Gastroesophageal sphincter (tissue), 4 donors: ENCODE measurements at regions not wholly inside any gene's neighbourhood (a gene's known extent, or its start where the extent isn't known, plus 50 kb on each side); places are given as distances from the start of the nearest gene placed in this dataset.

ENCODE experiments used
- ATAC-seq: fragments of 150-250 bp; one replicate; pipeline ENCODE4 v1.9.1; 2016; ENCODE audit warnings: mild to moderate bottlenecking, moderate library complexity
- H3K27ac ChIP-seq, 4 donors: fragments of 200-600 bp; sonication (generic) in 3 of 4; 1 replicate in 3 of 4; 2 replicates in 1 of 4; pipeline ENCODE4 v1.5.1; 2016 to 2019
- H3K27me3 ChIP-seq: fragments of 200-600 bp; sonication (generic); one replicate; pipeline ENCODE4 v1.5.1; 2019
- H3K36me3 ChIP-seq, 2 donors: fragments of 200-600 bp; sonication (generic); one replicate each; pipeline ENCODE4 v1.5.1; 2019; ENCODE audit warnings: control low read depth in 1 of 2
- H3K4me1 ChIP-seq, 3 donors: fragments of 200-600 bp; sonication (generic); 1 replicate in 2 of 3; 2 replicates in 1 of 3; pipeline ENCODE4 v1.5.1; 2016 to 2019; ENCODE audit warnings: control low read depth in 2 of 3
- H3K4me3 ChIP-seq, 2 donors: fragments of 200-600 bp; sonication (generic); one replicate each; pipeline ENCODE4 v1.5.1; 2019; ENCODE audit warnings: mild to moderate bottlenecking in 1 of 2, moderate library complexity in 1 of 2
- H3K9me3 ChIP-seq, 3 donors: fragments of 200-600 bp; sonication (generic); one replicate each; pipeline ENCODE4 v1.5.1; 2017 to 2019; ENCODE audit warnings: control low read depth in 2 of 3
- EP300 ChIP-seq: sonication (generic); formaldehyde crosslinking; IDR thresholded peaks from one replicate; pipeline ENCODE4 v1.6.1; 2017; ENCODE audit warnings: antibody characterized with exemption, mild to moderate bottlenecking
- POLR2A ChIP-seq, 2 donors: fragments of 450-650 bp; IDR thresholded peaks; one replicate each; pipeline ENCODE4 v1.6.1; 2017; ENCODE audit warnings: antibody characterized with exemption in 2 of 2, mild to moderate bottlenecking in 2 of 2, moderate library complexity in 1 of 2
- POLR2AphosphoS5 ChIP-seq: sonication (generic); formaldehyde crosslinking; IDR thresholded peaks from one replicate; pipeline ENCODE4 v1.6.1; 2017; ENCODE audit warnings: antibody characterized with exemption
- WGBS, 2 donors: methylation state at CpG; one replicate each; pipeline ENCODE4 v1.1.5; 2018; ENCODE audit warnings: low coverage in 1 of 2; 5-methylcytosine and 5-hydroxymethylcytosine counted together
- TF ChIP-seq, protein P1 (sequence below), 4 experiments: fragments of 200-600 bp in 2 of 4; fragments of 450-650 bp in 2 of 4; sonication (generic) in 1 of 4; IDR thresholded peaks; one replicate each; pipeline ENCODE4 v1.5.1; 2017 to 2019; ENCODE audit warnings: antibody characterized with exemption in 4 of 4, mild to moderate bottlenecking in 2 of 4, moderate library complexity in 2 of 4

DNA sequence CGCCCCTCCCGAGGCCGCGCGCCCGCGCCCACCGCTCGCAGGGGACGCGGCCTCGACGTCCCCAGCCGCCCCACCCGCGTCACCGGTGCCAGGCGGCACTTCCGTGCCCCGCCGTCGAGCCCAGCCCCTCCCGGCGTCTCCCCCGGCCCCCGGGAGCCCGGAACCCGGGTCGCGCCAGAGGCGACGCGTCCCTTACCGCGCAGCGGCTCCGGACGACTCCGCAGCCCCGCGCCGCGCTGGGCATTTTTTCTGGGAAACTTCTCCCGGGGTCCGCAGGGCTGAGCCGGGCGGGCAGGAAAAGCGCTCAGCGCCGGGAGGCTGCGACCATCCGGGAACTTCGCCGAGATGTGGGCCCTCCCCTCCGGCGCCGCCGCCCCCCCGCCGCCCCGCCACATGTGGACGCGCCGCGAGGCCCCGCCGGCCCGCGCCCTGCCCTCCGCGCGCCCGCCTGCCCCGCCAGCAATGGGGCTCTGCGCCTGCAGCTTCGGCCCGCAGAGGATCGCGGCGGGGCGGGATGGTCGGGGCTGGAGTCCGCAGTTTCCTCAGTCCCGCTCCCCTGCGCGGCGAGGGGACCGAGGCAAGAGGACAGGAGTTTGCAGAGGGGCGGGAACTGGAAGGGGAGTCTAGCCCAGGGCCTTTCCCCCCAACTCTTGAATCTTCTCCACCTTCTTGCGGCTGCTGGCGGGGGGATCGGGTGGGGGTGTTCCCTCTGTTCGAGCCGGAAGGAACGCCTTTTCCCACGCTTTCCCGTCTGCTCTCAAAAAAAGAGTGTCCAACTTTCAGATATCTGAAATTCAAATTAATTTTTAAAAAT lies 81.5 kb downstream of the CHRNA1 start:
- H3K4me1 ChIP-seq, result peaks cover 0 to 47% (median 10%) of the 10 kb centered on the region in 3 donors
- ATAC-seq, result peak; percentile 94
- H3K9me3 ChIP-seq, result no peaks in the 10 kb centered on the region
- TF ChIP-seq, protein P1, sequence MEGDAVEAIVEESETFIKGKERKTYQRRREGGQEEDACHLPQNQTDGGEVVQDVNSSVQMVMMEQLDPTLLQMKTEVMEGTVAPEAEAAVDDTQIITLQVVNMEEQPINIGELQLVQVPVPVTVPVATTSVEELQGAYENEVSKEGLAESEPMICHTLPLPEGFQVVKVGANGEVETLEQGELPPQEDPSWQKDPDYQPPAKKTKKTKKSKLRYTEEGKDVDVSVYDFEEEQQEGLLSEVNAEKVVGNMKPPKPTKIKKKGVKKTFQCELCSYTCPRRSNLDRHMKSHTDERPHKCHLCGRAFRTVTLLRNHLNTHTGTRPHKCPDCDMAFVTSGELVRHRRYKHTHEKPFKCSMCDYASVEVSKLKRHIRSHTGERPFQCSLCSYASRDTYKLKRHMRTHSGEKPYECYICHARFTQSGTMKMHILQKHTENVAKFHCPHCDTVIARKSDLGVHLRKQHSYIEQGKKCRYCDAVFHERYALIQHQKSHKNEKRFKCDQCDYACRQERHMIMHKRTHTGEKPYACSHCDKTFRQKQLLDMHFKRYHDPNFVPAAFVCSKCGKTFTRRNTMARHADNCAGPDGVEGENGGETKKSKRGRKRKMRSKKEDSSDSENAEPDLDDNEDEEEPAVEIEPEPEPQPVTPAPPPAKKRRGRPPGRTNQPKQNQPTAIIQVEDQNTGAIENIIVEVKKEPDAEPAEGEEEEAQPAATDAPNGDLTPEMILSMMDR (IDR thresholded peaks at IDR 0.05), result peak in 1 of 4 experiments; percentile 3
- peak in 1 of 2 donors; percentile 27 for TF ChIP-seq POLR2A (IDR thresholded peaks at IDR 0.05)
- no peak for TF ChIP-seq EP300
- TF ChIP-seq POLR2AphosphoS5, result no peak
- no peaks in the 10 kb centered on the region for H3K27me3 ChIP-seq
- H3K27ac ChIP-seq, result peak overlapping the region; percentile 75 to 94 (median 90)
- H3K4me3 ChIP-seq, result peak overlapping the region; percentile 67 to 86
- 0 to 4% methylated on average over 2 to 8 of the region's 97 CpGs for WGBS, 2 donors
- H3K36me3 ChIP-seq, result peaks cover 0 to 8% of the 10 kb centered on the region in 2 donors

DNA sequence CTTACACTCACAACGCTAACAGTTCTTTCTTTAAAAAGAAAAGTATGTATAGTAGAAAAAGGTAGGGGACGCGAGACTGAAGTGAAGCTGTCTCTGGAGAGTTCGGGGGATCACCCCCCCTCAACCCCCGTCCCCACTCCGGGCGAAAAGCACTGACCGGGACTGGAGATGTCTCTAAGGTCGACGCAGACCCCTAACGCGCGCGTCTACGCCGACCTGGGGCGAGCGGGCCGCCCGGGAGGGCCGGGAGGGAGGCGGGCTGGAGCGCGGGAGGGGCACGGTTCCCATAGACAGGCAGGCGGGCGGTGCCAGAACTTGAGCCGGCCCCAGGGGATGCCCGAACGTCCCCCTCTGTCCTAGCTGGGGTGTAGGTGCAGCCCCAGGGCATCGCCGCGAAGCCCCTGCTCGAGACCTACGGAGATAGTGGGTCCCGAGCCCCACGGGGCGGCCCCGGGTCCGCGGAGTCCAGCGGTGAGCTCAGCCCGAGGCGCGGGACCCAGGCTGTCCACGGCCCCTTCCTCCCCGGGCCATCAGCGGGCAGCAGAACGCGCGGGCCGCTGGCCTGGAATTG lies 82.2 kb downstream of the CHRNA1 start:
- Histone ChIP-seq H3K4me3 (peak overlapping the region; percentile 67 to 86), H3K36me3 (peaks cover 0 to 8% of the 10 kb centered on the region in 2 donors), H3K9me3 (no peaks in the 10 kb centered on the region), H3K27ac (peak overlapping the region; percentile 75 to 94 (median 90)), H3K4me1 (peaks cover 0 to 53% (median 10%) of the 10 kb centered on the region in 3 donors), H3K27me3 (no peaks in the 10 kb centered on the region)
- 0% methylated on average over 4 to 8 of the region's 52 CpGs for WGBS, 2 donors
- TF ChIP-seq POLR2AphosphoS5 (no peak), EP300 (no peak), POLR2A (IDR thresholded peaks at IDR 0.05) (no peak)
- TF ChIP-seq, protein P1 (IDR thresholded peaks at IDR 0.05), result no peak
- peak; percentile 67 for ATAC-seq

GRCh38 chr2:174681099-174682006 lies 82.9 kb downstream of the CHRNA1 start:
- Histone ChIP-seq H3K9me3 (no peaks in the 10 kb centered on the region), H3K4me3 (peak overlapping the region; percentile 67 to 86), H3K27ac (peak overlapping the region; percentile 75 to 94 (median 90)), H3K4me1 (peaks cover 0 to 53% (median 10%) of the 10 kb centered on the region in 3 donors), H3K27me3 (no peaks in the 10 kb centered on the region), H3K36me3 (peaks cover 0 to 13% of the 10 kb centered on the region in 2 donors)
- WGBS, 2 donors, result 23 to 27% methylated on average over 13 to 15 of the region's 18 CpGs
- ATAC-seq, result no peak
- TF ChIP-seq POLR2AphosphoS5 (no peak), EP300 (no peak), POLR2A (IDR thresholded peaks at IDR 0.05) (no peak)
- TF ChIP-seq, protein P1 (IDR thresholded peaks at IDR 0.05), result no peak

- WGBS, 2 donors, result 38 to 40% methylated on average over 2 of the region's 2 CpGs
- no peaks in the 10 kb centered on the region for H3K9me3 ChIP-seq
- no peak for ATAC-seq
- peaks cover 0 to 18% of the 10 kb centered on the region in 2 donors for H3K36me3 ChIP-seq
- no peak for TF ChIP-seq POLR2AphosphoS5
- TF ChIP-seq, protein P1 (IDR thresholded peaks at IDR 0.05), result no peak
- no peak for TF ChIP-seq EP300
- TF ChIP-seq POLR2A (IDR thresholded peaks at IDR 0.05), result no peak
- H3K4me3 ChIP-seq, result no peak overlapping the region
- no peak overlapping the region for H3K27ac ChIP-seq
- H3K27me3 ChIP-seq, result no peaks in the 10 kb centered on the region
- peaks cover 0 to 58% (median 10%) of the 10 kb centered on the region in 3 donors for H3K4me1 ChIP-seq
Observed at GRCh38 chr2:174680221-174680620, 82.6 kb upstream of the WIPF1 start.
